ENCODE measurements at regions not wholly inside any gene's neighbourhood (a gene's known extent, or its start where the extent isn't known, plus 50 kb on each side); places are given as distances from the start of the nearest gene placed in this dataset.
"Not testable (repeated sequence)": the region's sequence is repeated elsewhere in the genome, so short reads cannot be mapped to it uniquely, and the experiment has no call there.

GRCh38 chr21:41571938-41572510, 64.1 kb upstream of the TMPRSS2 start:
- DNase-seq (ENCODE audit: insufficient read length, low spot score) (no peak), FAIRE-seq (no peak)

- FAIRE-seq (no peak), DNase-seq (ENCODE audit: insufficient read length, low spot score) (no peak)
Measured at GRCh38 chr21:41570791-41571355, 62.9 kb upstream of the TMPRSS2 start.

- FAIRE-seq = no peak
- no peak for DNase-seq (ENCODE audit: insufficient read length, low spot score)
Measured at GRCh38 chr21:41568606-41569385, 60.8 kb upstream of the TMPRSS2 start.

GRCh38 chr21:41567901-41568510, 60.0 kb upstream of the TMPRSS2 start:
- no peak for FAIRE-seq
- DNase-seq (ENCODE audit: insufficient read length, low spot score) = no peak

GRCh38 chr21:41567237-41567636, 59.3 kb upstream of the TMPRSS2 start:
- FAIRE-seq; DNase-seq (ENCODE audit: insufficient read length, low spot score): not testable (repeated sequence)

- FAIRE-seq = no peak
Measured at GRCh38 chr21:41566500-41567014, 58.6 kb upstream of the TMPRSS2 start.

GRCh38 chr21:41565550-41565949, 57.6 kb upstream of the TMPRSS2 start:
- FAIRE-seq = no peak
- DNase-seq (ENCODE audit: insufficient read length, low spot score) = no peak

More at GRCh38 chr21:41566500-41567014, 58.6 kb upstream of the TMPRSS2 start:
- no peak for DNase-seq (ENCODE audit: insufficient read length, low spot score)

- no peak for DNase-seq (ENCODE audit: insufficient read length, low spot score)
- no peak for FAIRE-seq
Measured at GRCh38 chr21:41564871-41565274, 56.9 kb upstream of the TMPRSS2 start.

- FAIRE-seq = no peak
Measured at GRCh38 chr21:41562101-41563000, 54.4 kb upstream of the TMPRSS2 start.

GRCh38 chr21:41561701-41562100, 53.7 kb upstream of the TMPRSS2 start:
- DNase-seq (ENCODE audit: insufficient read length, low spot score) (no peak), FAIRE-seq (no peak)

More at GRCh38 chr21:41562101-41563000, 54.4 kb upstream of the TMPRSS2 start:
- DNase-seq (ENCODE audit: insufficient read length, low spot score) = no peak

- no peak for DNase-seq (ENCODE audit: insufficient read length, low spot score)
- no peak for FAIRE-seq
Measured at GRCh38 chr21:41560661-41561158, 52.8 kb upstream of the TMPRSS2 start.

- DNase-seq (ENCODE audit: insufficient read length, low spot score) (no peak), FAIRE-seq (no peak)
Measured at GRCh38 chr21:41559658-41560631, 52.0 kb upstream of the TMPRSS2 start.

- no peak for DNase-seq (ENCODE audit: insufficient read length, low spot score)
- no peak for FAIRE-seq
Measured at GRCh38 chr21:41558842-41559241, 50.9 kb upstream of the TMPRSS2 start.

- no peak for FAIRE-seq
- no peak for DNase-seq (ENCODE audit: insufficient read length, low spot score)
Measured at GRCh38 chr21:41557884-41558283, 49.9 kb upstream of the TMPRSS2 start.
